Kidney (tissue), 13 donors: ENCODE measurements at regions not wholly inside any gene's neighbourhood (a gene's known extent, or its start where the extent isn't known, plus 50 kb on each side); places are given as distances from the start of the nearest gene placed in this dataset.
"Not testable (repeated sequence)": the region's sequence is repeated elsewhere in the genome, so short reads cannot be mapped to it uniquely, and the experiment has no call there.

Experiments
- DNase-seq, 5 donors: peaks; one replicate each; pipeline ENCODE4 v3.0.0-alpha.2; 2013 to 2020
- FAIRE-seq: peaks from 2 replicates; lab custom pipeline; 2012; peaks lifted over from hg19 to GRCh38; lab: Jason Lieb, UNC
- H3K27ac ChIP-seq, 2 donors: one replicate each; pipeline ENCODE4 v1.7.0; 2013; ENCODE audit warnings: low read depth in 2 of 2, low read length in 2 of 2, inconsistent platforms in 1 of 2
- H3K27me3 ChIP-seq: one replicate; pipeline ENCODE4 v1.7.1; 2013; ENCODE audit warnings: low read length, inconsistent platforms; ENCODE audit not compliant: control insufficient read depth, insufficient read depth
- H3K36me3 ChIP-seq, 3 donors: one replicate each; pipeline versions ENCODE4 v1.7.0 to v1.7.1; 2013; ENCODE audit warnings: low read length in 3 of 3, control low read depth in 1 of 3, inconsistent platforms in 1 of 3; ENCODE audit not compliant: insufficient read depth in 3 of 3, control insufficient read depth in 2 of 3
- H3K4me1 ChIP-seq, 3 donors: one replicate each; pipeline versions ENCODE4 v1.7.0 to v1.7.1; 2013; ENCODE audit warnings: low read length in 3 of 3, inconsistent platforms in 1 of 3, low read depth in 1 of 3; ENCODE audit not compliant: control insufficient read depth in 2 of 3, insufficient read depth in 2 of 3
- H3K4me3 ChIP-seq, 3 donors: one replicate each; pipeline versions ENCODE4 v1.7.0 to v1.8.1; 2013; ENCODE audit warnings: low read length in 3 of 3, control low read depth in 1 of 3, inconsistent platforms in 1 of 3
- H3K9ac ChIP-seq, 3 donors: one replicate each; pipeline versions ENCODE4 v1.7.0 to v1.7.1; 2013; ENCODE audit warnings: low read length in 3 of 3, control low read depth in 1 of 3, inconsistent platforms in 1 of 3
- H3K9me3 ChIP-seq, 3 donors: one replicate each; pipeline versions ENCODE4 v1.7.0 to v1.7.1; 2013; ENCODE audit warnings: low read length in 3 of 3, control low read depth in 1 of 3, inconsistent platforms in 1 of 3; ENCODE audit not compliant: control insufficient read depth in 2 of 3, insufficient read depth in 1 of 3
- intact Hi-C: fragments of 100-400 bp; cut with DNase I; formaldehyde crosslinking; loops from one replicate; pipeline ENCODE4 v1.11.1; 2022
- TF ChIP-seq, protein P1 (sequence below): IDR thresholded peaks from 3 replicates; pipeline ENCODE4 v1.5.1; 2012; ENCODE audit warnings: mild to moderate bottlenecking, moderate library complexity, borderline replicate concordance; ENCODE audit not compliant: insufficient read depth; ENCODE audit errors: extremely low read depth
- donor health status: control.
- donor health status: control.
- donor health status: control.
- donor health status: control.
- donor health status: control.
- donor health status: DM: yes; HTN: yes; CAD: no.
- donor health status: Normal renal cell carcinoma (clear cell type).

- Histone ChIP-seq H3K36me3 (no peaks in the 10 kb centered on the region), H3K27me3 (no peaks in the 10 kb centered on the region), H3K9ac (no peak overlapping the region), H3K27ac (no peak overlapping the region), H3K9me3 (no peaks in the 10 kb centered on the region), H3K4me3 (no peak overlapping the region), H3K4me1 (no peaks in the 10 kb centered on the region)
- DNase-seq = peak in 1 of 5 donors; percentile 4
- peak; percentile 82 for FAIRE-seq
- TF ChIP-seq, protein P1, sequence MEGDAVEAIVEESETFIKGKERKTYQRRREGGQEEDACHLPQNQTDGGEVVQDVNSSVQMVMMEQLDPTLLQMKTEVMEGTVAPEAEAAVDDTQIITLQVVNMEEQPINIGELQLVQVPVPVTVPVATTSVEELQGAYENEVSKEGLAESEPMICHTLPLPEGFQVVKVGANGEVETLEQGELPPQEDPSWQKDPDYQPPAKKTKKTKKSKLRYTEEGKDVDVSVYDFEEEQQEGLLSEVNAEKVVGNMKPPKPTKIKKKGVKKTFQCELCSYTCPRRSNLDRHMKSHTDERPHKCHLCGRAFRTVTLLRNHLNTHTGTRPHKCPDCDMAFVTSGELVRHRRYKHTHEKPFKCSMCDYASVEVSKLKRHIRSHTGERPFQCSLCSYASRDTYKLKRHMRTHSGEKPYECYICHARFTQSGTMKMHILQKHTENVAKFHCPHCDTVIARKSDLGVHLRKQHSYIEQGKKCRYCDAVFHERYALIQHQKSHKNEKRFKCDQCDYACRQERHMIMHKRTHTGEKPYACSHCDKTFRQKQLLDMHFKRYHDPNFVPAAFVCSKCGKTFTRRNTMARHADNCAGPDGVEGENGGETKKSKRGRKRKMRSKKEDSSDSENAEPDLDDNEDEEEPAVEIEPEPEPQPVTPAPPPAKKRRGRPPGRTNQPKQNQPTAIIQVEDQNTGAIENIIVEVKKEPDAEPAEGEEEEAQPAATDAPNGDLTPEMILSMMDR = no peak
- intact Hi-C loops = no loop called here
Observed at GRCh38 chr3:95733336-95733735, 1081.1 kb upstream of the EPHA6 start.

GRCh38 chr3:95738045-95738444 lies 1076.3 kb upstream of the EPHA6 start:
- intact Hi-C loops = no loop called here
- Histone ChIP-seq H3K4me1 (no peaks in the 10 kb centered on the region), H3K36me3 (no peaks in the 10 kb centered on the region), H3K9ac (no peak overlapping the region), H3K9me3 (no peaks in the 10 kb centered on the region), H3K27me3 (no peaks in the 10 kb centered on the region), H3K4me3 (no peak overlapping the region), H3K27ac (no peak overlapping the region)
- TF ChIP-seq, protein P1 = no peak
- FAIRE-seq (no peak), DNase-seq (no peak)

GRCh38 chr3:95744896-95745295 lies 1069.5 kb upstream of the EPHA6 start:
- H3K9ac ChIP-seq, H3K36me3 ChIP-seq, H3K27ac ChIP-seq, intact Hi-C loops, H3K9me3 ChIP-seq, H3K4me3 ChIP-seq, H3K4me1 ChIP-seq, FAIRE-seq, DNase-seq, H3K27me3 ChIP-seq: not testable (repeated sequence)

- H3K4me1 ChIP-seq = no peaks in the 10 kb centered on the region
- no peaks in the 10 kb centered on the region for H3K36me3 ChIP-seq
- TF ChIP-seq, protein P1 = no peak
- intact Hi-C loops = no loop called here
- no peak overlapping the region for H3K9ac ChIP-seq
- no peak overlapping the region for H3K27ac ChIP-seq
- FAIRE-seq (no peak), DNase-seq (peak in 2 of 5 donors; percentile 12 to 13)
- H3K4me3 ChIP-seq = no peak overlapping the region
- no peaks in the 10 kb centered on the region for H3K27me3 ChIP-seq
- H3K9me3 ChIP-seq = no peaks in the 10 kb centered on the region
Observed at GRCh38 chr3:95750097-95750496, 1064.3 kb upstream of the EPHA6 start.
